GM23338 (cell line): ENCODE measurements at regions not wholly inside any gene's neighbourhood (a gene's known extent, or its start where the extent isn't known, plus 50 kb on each side); places are given as distances from the start of the nearest gene placed in this dataset.

Experiments
- ATAC-seq: fragments of 200-7000 bp; cut with Tn5 transposase; 3 replicates; pipeline ENCODE4 v1.9.1; 2020
- DNase-seq: peaks from one replicate; pipeline ENCODE4 v3.0.0-alpha.2; 2015; ENCODE audit warnings: low spot score
- H2AFZ ChIP-seq: fragments of 200-600 bp; sonication (generic); 2 replicates; pipeline ENCODE4 v1.8.0; 2016; ENCODE audit warnings: antibody characterized with exemption, mild to moderate bottlenecking, moderate library complexity
- H3F3A ChIP-seq: fragments of 200-600 bp; sonication (generic); replicated peaks from 2 replicates; pipeline ENCODE4 v1.8.0; 2017; ENCODE audit warnings: antibody characterized with exemption, mixed run types, low read depth
- H3K27ac ChIP-seq: fragments of 200-600 bp; sonication (generic); 2 replicates; pipeline ENCODE4 v1.6.1; 2016; ENCODE audit warnings: low read depth
- H3K27me3 ChIP-seq: fragments of 200-600 bp; sonication (generic); 2 replicates; pipeline ENCODE4 v1.8.0; 2016; ENCODE audit warnings: mild to moderate bottlenecking, mixed run types, moderate library complexity; ENCODE audit not compliant: insufficient read depth
- H3K36me3 ChIP-seq: fragments of 200-600 bp; sonication (generic); 2 replicates; pipeline ENCODE4 v1.8.0; 2016; ENCODE audit warnings: mild to moderate bottlenecking; ENCODE audit not compliant: insufficient read depth
- H3K4me1 ChIP-seq: fragments of 200-600 bp; sonication (generic); 2 replicates; pipeline ENCODE4 v1.8.0; 2016; ENCODE audit warnings: mild to moderate bottlenecking, moderate library complexity; ENCODE audit not compliant: insufficient read depth
- H3K4me2 ChIP-seq: fragments of 200-600 bp; sonication (generic); 2 replicates; pipeline ENCODE4 v1.7.1; 2017; ENCODE audit warnings: mixed run types
- H3K4me3 ChIP-seq: fragments of 200-600 bp; sonication (generic); 2 replicates; pipeline ENCODE4 v1.6.1; 2016; ENCODE audit warnings: mixed run types
- H3K79me2 ChIP-seq: fragments of 200-600 bp; sonication (generic); replicated peaks from 2 replicates; pipeline ENCODE4 v1.8.0; 2017; ENCODE audit warnings: mild to moderate bottlenecking; ENCODE audit not compliant: insufficient read depth
- H3K9me2 ChIP-seq: fragments of 200-600 bp; sonication (generic); 2 replicates; pipeline ENCODE4 v1.8.0; 2017; ENCODE audit not compliant: insufficient read depth
- H4K20me1 ChIP-seq: fragments of 200-600 bp; sonication (generic); replicated peaks from 2 replicates; pipeline ENCODE4 v1.8.0; 2017; ENCODE audit warnings: mild to moderate bottlenecking; ENCODE audit not compliant: insufficient read depth
- H3K27ac Mint-ChIP-seq: 2 replicates; pipeline ENCODE4 v1.8.0; 2020; ENCODE audit warnings: inconsistent platforms, mild to moderate bottlenecking, moderate library complexity, mixed read lengths
- H3K27me3 Mint-ChIP-seq: 3 replicates; pipeline ENCODE4 v1.8.0; 2022; ENCODE audit warnings: low read depth, mild to moderate bottlenecking, moderate library complexity, mixed read lengths, inconsistent platforms; ENCODE audit not compliant: insufficient read depth, poor library complexity
- H3K36me3 Mint-ChIP-seq: 3 replicates; pipeline ENCODE4 v1.8.0; 2021; ENCODE audit warnings: low read depth, mild to moderate bottlenecking, inconsistent platforms, moderate library complexity, mixed read lengths
- H3K4me1 Mint-ChIP-seq: 3 replicates; pipeline ENCODE4 v1.8.0; 2020; ENCODE audit warnings: mild to moderate bottlenecking, inconsistent platforms, mixed read lengths
- H3K4me3 Mint-ChIP-seq: 3 replicates; pipeline ENCODE4 v1.8.0; 2021; ENCODE audit warnings: moderate library complexity, mild to moderate bottlenecking, inconsistent platforms, mixed read lengths
- H3K9me3 Mint-ChIP-seq: 3 replicates; pipeline ENCODE4 v1.8.0; 2020; ENCODE audit warnings: moderate library complexity, mild to moderate bottlenecking, inconsistent platforms, mixed read lengths
- CREB1 ChIP-seq: fragments of 250-450 bp; sonication (Bioruptor Pico); IDR thresholded peaks from 2 replicates; pipeline ENCODE4 v1.5.0; 2020; ENCODE audit warnings: low read depth, mild to moderate bottlenecking, moderate library complexity
- EZH2 ChIP-seq: fragments of 200-600 bp; sonication (generic); IDR thresholded peaks from one replicate; pipeline ENCODE4 v1.8.0; 2017; ENCODE audit warnings: antibody characterized with exemption, mild to moderate bottlenecking, low read depth; ENCODE audit not compliant: unreplicated experiment
- EZH2phosphoT487 ChIP-seq: fragments of 200-600 bp; sonication (generic); IDR thresholded peaks from one replicate; pipeline ENCODE4 v1.8.1; 2018; ENCODE audit warnings: antibody characterized with exemption; ENCODE audit not compliant: unreplicated experiment
- JUNB ChIP-seq: IDR thresholded peaks from one replicate; pipeline ENCODE4 v1.6.1; 2016; ENCODE audit warnings: antibody characterized with exemption; ENCODE audit not compliant: unreplicated experiment
- NANOG ChIP-seq: IDR thresholded peaks from 2 replicates; pipeline ENCODE4 v1.6.1; 2016; ENCODE audit warnings: antibody characterized with exemption, borderline replicate concordance
- POLR2AphosphoS5 ChIP-seq: IDR thresholded peaks from 2 replicates; pipeline ENCODE4 v1.6.1; 2016; ENCODE audit warnings: antibody characterized with exemption, low read depth
- STAT1 ChIP-seq: IDR thresholded peaks from one replicate; pipeline ENCODE4 v1.6.1; 2016; ENCODE audit warnings: antibody characterized with exemption; ENCODE audit not compliant: unreplicated experiment
- ZNF114 ChIP-seq: fragments of 250-450 bp; sonication (Bioruptor Pico); IDR thresholded peaks from 2 replicates; pipeline ENCODE4 v1.5.0; 2020; ENCODE audit warnings: mild to moderate bottlenecking, moderate library complexity
- ZNF331 ChIP-seq: fragments of 250-450 bp; sonication (Bioruptor Pico); IDR thresholded peaks from 2 replicates; pipeline ENCODE4 v1.5.0; 2020; ENCODE audit warnings: low read depth, mild to moderate bottlenecking, moderate library complexity
- TF ChIP-seq, protein P1 (sequence below): IDR thresholded peaks from one replicate; pipeline ENCODE4 v1.6.1; 2018; ENCODE audit warnings: antibody characterized with exemption; ENCODE audit not compliant: unreplicated experiment
- TF ChIP-seq, protein P2 (sequence below): fragments of 250-450 bp; sonication (Bioruptor Pico); IDR thresholded peaks from 2 replicates; pipeline ENCODE4 v1.5.0; 2020; ENCODE audit warnings: mild to moderate bottlenecking, moderate library complexity
- TF ChIP-seq, protein P3 (sequence below), 2 experiments: fragments of 200-600 bp in 1 of 2; sonication (generic) in 1 of 2; conservative IDR thresholded peaks; 2 replicates each; pipeline versions ENCODE4 v1.5.1 to v1.6.1; 2016 to 2017; ENCODE audit warnings: antibody characterized with exemption in 2 of 2, low read depth in 2 of 2, mild to moderate bottlenecking in 2 of 2, moderate library complexity in 1 of 2
- TF ChIP-seq, protein P4 (sequence below): IDR thresholded peaks from 2 replicates; pipeline ENCODE4 v1.6.1; 2016; ENCODE audit warnings: antibody characterized with exemption

DNA sequence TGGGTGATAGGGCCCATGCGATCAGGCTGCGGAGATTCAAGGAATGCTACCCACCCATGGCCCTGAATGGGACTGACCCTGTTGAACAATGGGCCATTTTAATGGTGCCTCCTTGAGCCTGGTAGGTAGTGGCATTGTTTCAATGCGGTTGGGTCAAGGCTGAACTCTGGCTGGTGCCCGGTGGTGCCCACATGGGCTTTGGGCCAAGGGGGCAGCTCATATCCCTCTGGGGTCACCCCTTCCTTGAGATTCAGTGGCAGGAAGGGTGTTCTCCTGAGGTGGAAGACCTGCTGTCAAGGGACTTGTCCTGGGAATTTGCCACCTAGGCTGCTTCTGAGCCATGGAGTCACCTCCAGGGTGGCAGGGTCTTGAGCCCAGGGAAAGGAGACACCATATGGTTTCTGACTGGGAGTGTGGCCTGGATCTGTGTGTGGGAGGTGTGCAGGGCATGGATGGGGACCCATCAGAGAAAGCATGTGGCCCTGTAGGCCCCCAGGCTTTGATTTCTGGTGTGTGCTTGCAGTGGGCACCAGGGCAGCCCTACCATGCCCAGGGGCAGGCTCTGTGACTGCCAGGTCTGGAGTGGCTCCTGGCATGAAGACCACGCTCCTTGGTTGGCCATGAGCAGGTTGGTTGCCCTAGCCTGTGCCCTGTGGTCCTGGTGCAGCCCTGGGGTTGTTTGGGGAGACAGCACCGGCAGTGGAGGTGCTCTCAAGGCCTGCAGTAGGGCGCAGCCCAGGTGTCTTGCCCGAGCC is 199.9 kb downstream of the UBE3A start:
- Histone ChIP-seq H2AFZ (no peak overlapping the region), H3K27ac (no peak overlapping the region), H4K20me1 (no peaks in the 10 kb centered on the region), H3F3A (no peaks in the 10 kb centered on the region), H3K4me2 (no peak overlapping the region), H3K79me2 (no peaks in the 10 kb centered on the region), H3K4me3 (no peak overlapping the region), H3K36me3 (no peaks in the 10 kb centered on the region), H3K9me2 (no peaks in the 10 kb centered on the region), H3K4me1 (no peaks in the 10 kb centered on the region), H3K27me3 (no peaks in the 10 kb centered on the region)
- no peak for DNase-seq
- H3K4me1 Mint-ChIP-seq: no peaks in the 10 kb centered on the region
- no peak overlapping the region for H3K4me3 Mint-ChIP-seq
- peaks cover 5% of the 10 kb centered on the region for H3K27me3 Mint-ChIP-seq
- TF ChIP-seq EZH2phosphoT487 (no peak), CREB1 (CRISPR knock-in tag) (no peak), POLR2AphosphoS5 (no peak), ZNF114 (CRISPR knock-in tag) (no peak), NANOG (no peak), EZH2 (no peak), STAT1 (no peak), ZNF331 (no peak), JUNB (no peak)
- TF ChIP-seq, protein P1, sequence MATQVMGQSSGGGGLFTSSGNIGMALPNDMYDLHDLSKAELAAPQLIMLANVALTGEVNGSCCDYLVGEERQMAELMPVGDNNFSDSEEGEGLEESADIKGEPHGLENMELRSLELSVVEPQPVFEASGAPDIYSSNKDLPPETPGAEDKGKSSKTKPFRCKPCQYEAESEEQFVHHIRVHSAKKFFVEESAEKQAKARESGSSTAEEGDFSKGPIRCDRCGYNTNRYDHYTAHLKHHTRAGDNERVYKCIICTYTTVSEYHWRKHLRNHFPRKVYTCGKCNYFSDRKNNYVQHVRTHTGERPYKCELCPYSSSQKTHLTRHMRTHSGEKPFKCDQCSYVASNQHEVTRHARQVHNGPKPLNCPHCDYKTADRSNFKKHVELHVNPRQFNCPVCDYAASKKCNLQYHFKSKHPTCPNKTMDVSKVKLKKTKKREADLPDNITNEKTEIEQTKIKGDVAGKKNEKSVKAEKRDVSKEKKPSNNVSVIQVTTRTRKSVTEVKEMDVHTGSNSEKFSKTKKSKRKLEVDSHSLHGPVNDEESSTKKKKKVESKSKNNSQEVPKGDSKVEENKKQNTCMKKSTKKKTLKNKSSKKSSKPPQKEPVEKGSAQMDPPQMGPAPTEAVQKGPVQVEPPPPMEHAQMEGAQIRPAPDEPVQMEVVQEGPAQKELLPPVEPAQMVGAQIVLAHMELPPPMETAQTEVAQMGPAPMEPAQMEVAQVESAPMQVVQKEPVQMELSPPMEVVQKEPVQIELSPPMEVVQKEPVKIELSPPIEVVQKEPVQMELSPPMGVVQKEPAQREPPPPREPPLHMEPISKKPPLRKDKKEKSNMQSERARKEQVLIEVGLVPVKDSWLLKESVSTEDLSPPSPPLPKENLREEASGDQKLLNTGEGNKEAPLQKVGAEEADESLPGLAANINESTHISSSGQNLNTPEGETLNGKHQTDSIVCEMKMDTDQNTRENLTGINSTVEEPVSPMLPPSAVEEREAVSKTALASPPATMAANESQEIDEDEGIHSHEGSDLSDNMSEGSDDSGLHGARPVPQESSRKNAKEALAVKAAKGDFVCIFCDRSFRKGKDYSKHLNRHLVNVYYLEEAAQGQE: no peak
- TF ChIP-seq, protein P2, sequence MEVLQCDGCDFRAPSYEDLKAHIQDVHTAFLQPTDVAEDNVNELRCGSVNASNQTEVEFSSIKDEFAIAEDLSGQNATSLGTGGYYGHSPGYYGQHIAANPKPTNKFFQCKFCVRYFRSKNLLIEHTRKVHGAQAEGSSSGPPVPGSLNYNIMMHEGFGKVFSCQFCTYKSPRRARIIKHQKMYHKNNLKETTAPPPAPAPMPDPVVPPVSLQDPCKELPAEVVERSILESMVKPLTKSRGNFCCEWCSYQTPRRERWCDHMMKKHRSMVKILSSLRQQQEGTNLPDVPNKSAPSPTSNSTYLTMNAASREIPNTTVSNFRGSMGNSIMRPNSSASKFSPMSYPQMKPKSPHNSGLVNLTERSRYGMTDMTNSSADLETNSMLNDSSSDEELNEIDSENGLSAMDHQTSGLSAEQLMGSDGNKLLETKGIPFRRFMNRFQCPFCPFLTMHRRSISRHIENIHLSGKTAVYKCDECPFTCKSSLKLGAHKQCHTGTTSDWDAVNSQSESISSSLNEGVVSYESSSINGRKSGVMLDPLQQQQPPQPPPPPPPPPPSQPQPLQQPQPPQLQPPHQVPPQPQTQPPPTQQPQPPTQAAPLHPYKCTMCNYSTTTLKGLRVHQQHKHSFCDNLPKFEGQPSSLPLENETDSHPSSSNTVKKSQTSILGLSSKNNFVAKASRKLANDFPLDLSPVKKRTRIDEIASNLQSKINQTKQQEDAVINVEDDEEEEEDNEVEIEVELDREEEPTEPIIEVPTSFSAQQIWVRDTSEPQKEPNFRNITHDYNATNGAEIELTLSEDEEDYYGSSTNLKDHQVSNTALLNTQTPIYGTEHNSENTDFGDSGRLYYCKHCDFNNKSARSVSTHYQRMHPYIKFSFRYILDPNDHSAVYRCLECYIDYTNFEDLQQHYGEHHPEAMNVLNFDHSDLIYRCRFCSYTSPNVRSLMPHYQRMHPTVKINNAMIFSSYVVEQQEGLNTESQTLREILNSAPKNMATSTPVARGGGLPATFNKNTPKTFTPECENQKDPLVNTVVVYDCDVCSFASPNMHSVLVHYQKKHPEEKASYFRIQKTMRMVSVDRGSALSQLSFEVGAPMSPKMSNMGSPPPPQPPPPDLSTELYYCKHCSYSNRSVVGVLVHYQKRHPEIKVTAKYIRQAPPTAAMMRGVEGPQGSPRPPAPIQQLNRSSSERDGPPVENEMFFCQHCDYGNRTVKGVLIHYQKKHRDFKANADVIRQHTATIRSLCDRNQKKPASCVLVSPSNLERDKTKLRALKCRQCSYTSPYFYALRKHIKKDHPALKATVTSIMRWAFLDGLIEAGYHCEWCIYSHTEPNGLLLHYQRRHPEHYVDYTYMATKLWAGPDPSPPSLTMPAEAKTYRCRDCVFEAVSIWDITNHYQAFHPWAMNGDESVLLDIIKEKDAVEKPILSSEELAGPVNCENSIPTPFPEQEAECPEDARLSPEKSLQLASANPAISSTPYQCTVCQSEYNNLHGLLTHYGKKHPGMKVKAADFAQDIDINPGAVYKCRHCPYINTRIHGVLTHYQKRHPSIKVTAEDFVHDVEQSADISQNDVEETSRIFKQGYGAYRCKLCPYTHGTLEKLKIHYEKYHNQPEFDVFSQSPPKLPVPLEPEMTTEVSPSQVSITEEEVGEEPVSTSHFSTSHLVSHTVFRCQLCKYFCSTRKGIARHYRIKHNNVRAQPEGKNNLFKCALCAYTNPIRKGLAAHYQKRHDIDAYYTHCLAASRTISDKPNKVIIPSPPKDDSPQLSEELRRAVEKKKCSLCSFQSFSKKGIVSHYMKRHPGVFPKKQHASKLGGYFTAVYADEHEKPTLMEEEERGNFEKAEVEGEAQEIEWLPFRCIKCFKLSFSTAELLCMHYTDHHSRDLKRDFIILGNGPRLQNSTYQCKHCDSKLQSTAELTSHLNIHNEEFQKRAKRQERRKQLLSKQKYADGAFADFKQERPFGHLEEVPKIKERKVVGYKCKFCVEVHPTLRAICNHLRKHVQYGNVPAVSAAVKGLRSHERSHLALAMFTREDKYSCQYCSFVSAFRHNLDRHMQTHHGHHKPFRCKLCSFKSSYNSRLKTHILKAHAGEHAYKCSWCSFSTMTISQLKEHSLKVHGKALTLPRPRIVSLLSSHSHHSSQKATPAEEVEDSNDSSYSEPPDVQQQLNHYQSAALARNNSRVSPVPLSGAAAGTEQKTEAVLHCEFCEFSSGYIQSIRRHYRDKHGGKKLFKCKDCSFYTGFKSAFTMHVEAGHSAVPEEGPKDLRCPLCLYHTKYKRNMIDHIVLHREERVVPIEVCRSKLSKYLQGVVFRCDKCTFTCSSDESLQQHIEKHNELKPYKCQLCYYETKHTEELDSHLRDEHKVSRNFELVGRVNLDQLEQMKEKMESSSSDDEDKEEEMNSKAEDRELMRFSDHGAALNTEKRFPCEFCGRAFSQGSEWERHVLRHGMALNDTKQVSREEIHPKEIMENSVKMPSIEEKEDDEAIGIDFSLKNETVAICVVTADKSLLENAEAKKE (CRISPR knock-in tag): no peak
- TF ChIP-seq, protein P3, sequence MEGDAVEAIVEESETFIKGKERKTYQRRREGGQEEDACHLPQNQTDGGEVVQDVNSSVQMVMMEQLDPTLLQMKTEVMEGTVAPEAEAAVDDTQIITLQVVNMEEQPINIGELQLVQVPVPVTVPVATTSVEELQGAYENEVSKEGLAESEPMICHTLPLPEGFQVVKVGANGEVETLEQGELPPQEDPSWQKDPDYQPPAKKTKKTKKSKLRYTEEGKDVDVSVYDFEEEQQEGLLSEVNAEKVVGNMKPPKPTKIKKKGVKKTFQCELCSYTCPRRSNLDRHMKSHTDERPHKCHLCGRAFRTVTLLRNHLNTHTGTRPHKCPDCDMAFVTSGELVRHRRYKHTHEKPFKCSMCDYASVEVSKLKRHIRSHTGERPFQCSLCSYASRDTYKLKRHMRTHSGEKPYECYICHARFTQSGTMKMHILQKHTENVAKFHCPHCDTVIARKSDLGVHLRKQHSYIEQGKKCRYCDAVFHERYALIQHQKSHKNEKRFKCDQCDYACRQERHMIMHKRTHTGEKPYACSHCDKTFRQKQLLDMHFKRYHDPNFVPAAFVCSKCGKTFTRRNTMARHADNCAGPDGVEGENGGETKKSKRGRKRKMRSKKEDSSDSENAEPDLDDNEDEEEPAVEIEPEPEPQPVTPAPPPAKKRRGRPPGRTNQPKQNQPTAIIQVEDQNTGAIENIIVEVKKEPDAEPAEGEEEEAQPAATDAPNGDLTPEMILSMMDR (conservative IDR thresholded peaks at IDR 0.05; ENCODE audit: low read depth in 2 of 2): no peak
- TF ChIP-seq, protein P4, sequence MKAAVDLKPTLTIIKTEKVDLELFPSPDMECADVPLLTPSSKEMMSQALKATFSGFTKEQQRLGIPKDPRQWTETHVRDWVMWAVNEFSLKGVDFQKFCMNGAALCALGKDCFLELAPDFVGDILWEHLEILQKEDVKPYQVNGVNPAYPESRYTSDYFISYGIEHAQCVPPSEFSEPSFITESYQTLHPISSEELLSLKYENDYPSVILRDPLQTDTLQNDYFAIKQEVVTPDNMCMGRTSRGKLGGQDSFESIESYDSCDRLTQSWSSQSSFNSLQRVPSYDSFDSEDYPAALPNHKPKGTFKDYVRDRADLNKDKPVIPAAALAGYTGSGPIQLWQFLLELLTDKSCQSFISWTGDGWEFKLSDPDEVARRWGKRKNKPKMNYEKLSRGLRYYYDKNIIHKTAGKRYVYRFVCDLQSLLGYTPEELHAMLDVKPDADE: no peak
- H3K36me3 Mint-ChIP-seq: peaks cover 16% of the 10 kb centered on the region; the same call in 2 of the 3 replicates
- no peak for ATAC-seq
- peaks cover 88% of the 10 kb centered on the region for H3K9me3 Mint-ChIP-seq
- no peak overlapping the region for H3K27ac Mint-ChIP-seq
